NCI-H187 (cell line): ENCODE measurements at regions not wholly inside any gene's neighbourhood (a gene's known extent, or its start where the extent isn't known, plus 50 kb on each side); places are given as distances from the start of the nearest gene placed in this dataset.

Experiments used
- DNase-seq, 2 experiments: peaks; one replicate each; lab custom pipeline; 2025; lab: John Stamatoyannopoulos, UW

DNA sequence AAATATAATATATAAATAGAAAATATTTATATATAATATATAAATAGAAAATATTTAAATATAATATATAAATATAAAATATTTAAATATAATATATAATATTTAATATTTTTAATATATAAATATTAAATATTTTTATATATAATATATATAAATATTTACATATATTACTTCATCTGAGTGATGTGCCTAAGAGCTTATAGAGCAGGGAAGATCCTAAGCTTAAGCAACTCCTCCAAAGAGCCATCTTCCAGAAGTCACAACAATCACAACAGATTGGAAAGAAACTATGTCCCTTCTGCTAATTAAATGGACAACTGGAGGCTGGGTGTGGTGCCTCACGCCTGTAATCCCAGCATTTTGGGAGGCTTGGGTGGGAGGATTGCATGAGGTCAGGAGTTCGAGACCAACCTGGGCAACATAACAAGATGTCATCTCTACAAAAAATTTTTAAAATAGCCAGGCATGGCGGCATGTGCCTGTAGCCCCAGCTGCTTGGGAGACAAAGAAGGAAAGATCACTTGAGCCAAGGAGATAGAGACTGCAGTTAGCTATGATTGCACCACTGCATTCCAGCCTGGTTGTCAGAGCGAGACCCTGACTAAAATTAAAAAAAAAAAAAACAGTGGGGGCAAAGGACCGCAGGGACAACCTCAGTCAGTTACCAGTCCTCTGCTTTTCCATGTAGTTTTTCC is 198.7 kb downstream of the SKIDA1 start:
- no peak for DNase-seq

GRCh38 chr10:21318540-21319167 is 206.8 kb downstream of the SKIDA1 start:
- DNase-seq, result no peak

DNA sequence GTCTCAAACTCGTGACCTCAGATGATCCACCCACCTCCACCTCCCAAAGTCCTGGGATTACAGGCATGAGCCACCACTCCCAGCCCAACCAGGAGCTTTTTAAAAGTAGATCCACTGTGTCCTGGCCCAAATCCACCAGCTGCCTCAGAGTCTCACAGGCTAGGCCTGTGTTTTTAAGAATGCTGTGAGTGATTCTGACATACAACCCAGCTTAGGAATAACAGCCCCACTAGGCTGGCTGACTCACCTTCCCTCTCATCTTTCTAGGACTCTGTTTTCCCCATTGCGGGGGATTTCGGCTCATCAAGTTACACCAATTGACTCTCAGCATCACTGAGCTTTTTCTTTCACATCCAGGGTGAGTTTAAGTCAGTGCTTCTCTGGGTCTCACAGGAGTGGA is 207.6 kb downstream of the SKIDA1 start:
- no peak for DNase-seq

GRCh38 chr10:21315645-21316220 is 209.7 kb downstream of the SKIDA1 start:
- no peak for DNase-seq

- DNase-seq, result no peak
Observed at GRCh38 chr10:21314906-21315644, 210.4 kb downstream of the SKIDA1 start.

DNA sequence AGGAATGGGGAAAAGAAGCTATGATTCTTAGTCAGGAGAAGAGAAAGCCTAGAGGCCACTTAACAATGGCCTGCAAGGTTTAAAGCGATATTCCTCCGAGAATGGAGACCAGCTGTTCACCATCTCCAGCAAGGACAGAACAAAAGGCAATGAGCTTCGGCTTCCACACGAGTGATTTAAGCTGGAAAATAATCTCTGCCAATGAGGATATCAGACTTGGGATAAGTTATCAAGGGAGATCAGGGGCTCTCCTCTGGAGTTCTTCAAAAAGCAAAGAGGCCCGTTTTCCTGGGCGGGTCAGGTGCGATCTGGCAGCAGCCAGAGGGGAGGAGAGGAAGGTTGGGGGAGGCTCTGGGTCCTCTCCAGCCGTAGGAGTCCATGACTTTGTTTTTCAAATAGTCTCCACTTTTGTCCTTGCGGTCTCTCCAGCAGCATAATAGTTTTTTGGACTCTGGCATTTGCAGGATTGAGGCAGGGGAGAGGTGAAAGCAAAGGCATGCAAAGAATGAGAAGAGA is 211.3 kb downstream of the SKIDA1 start:
- DNase-seq, result no peak

DNA sequence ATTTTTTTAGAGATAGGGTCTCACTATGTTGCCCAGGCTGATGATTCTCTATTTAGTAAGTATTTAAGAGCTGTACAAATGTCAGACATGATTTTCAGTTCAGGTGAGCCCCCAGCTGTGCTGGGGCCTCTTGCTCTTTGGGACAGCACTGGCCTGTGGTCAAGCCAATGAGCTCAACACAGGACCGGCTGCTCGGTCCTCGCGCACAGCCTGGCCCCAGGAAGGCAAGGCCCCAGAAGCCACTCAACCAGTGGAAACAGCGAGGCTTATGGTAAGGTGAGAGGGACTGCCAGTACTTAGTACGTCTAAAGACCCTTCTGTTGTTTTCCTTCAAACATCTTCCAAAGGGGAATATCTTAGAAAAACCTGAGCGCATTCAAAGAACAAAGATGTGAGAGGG is 211.8 kb downstream of the SKIDA1 start:
- DNase-seq, result no peak

- DNase-seq, result no peak
Observed at GRCh38 chr10:21311426-21311825, 214.1 kb downstream of the SKIDA1 start.

DNA sequence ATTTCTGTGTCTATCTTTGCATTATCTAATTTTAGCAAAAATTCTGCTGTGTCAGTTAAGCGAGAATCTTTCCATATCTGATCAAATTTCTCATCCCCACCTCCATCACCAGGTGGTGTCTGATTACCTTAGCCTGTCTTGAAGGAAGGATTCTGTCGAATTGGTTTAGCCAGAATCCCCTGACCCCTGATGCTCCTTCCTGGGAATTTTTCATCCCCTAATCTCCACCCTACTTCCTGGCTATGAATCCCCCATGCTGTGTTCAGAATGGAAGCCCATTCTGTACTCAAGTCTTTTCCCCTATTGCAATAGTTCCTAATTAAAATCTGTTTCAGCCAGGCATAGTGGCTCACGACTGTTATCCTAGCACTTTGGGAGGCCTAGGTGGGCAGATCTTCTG is 216.1 kb downstream of the SKIDA1 start:
- DNase-seq, result no peak

- no peak for DNase-seq
Observed at GRCh38 chr10:21308946-21309345, 216.5 kb downstream of the SKIDA1 start.

- DNase-seq, result no peak
Observed at GRCh38 chr10:21308018-21308417, 217.5 kb downstream of the SKIDA1 start.

GRCh38 chr10:21304608-21305007 is 220.9 kb downstream of the SKIDA1 start:
- no peak for DNase-seq

- no peak for DNase-seq
Observed at GRCh38 chr10:21304198-21304597, 221.3 kb downstream of the SKIDA1 start.

GRCh38 chr10:21300551-21300950 is 224.9 kb downstream of the SKIDA1 start:
- no peak for DNase-seq

GRCh38 chr10:21299330-21299729 is 226.2 kb downstream of the SKIDA1 start:
- DNase-seq, result no peak

- no peak for DNase-seq
Observed at GRCh38 chr10:21298701-21299100, 226.8 kb downstream of the SKIDA1 start.

DNA sequence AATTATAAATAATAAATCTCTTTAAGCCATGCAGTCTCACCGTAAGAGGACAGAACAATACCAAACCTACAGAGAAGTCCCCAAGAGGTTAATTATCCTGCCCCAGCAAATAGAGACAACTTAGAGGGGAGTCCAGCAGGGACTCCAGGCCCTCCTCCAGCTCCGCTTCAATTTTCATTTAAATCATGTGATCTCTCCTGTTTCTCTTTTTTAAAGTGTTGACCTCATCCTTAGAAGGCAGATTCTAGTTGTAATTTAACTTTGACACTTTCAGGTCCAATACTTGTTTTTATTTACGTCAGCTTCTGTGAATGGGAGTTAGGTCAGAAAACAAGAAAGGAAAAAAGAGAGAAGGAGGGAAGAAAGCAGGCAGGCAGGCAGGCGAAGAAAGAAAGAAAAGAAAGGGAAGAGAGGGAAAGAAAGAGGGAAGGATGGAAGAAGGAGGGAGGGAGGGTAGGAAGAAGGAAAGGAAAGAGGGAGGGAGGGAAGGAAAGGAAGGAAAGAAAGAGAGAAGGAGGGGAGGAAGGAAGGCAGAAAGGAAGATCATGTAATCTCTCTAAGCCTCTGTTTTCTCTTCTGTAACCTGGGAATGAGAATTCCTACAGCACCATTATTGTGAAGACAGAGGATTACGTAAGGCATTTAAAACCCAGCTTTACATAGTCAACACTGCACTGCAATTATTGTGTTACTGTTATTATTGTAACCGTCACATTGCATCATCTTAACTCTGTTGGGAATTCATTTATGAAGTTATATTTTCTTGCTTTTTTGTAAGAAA is 227.7 kb downstream of the SKIDA1 start:
- no peak for DNase-seq

DNA sequence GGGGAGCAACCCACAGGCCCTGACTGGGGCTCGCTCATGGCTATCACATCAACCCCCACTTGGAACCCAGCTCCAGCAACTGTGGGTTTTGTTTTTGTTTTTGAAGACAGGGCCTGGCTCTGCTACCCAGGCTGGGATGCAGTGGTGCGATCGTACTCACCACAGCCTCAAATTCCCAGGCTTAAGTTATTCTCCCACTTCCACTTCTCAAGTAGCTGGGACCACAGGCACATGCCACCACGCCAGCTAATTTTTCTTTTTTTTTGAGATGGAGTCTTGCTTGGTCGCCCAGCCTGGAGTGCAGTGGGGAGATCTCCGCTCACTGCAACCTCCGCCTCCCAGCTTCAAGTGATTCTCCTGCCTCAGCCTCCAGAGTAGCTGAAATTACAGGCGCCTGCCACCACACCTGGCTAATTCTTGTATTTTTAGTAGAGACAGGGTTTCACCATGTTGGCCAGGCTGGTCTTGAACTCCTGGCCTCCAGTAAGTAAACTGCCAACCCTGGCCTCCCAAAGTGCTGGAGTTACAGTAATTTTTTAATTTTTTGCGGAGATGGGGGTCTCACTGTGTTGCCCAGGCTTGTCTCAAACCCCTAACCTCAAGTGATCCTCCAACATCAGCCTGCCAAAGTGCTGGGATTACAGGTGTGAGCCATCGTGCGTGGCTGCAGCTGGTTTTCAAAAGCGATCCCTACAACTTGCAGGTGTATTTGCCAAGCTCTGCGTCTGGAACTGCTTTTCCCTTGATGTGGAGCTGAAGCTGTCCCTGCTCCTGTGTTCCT is 228.7 kb downstream of the SKIDA1 start:
- no peak for DNase-seq

DNA sequence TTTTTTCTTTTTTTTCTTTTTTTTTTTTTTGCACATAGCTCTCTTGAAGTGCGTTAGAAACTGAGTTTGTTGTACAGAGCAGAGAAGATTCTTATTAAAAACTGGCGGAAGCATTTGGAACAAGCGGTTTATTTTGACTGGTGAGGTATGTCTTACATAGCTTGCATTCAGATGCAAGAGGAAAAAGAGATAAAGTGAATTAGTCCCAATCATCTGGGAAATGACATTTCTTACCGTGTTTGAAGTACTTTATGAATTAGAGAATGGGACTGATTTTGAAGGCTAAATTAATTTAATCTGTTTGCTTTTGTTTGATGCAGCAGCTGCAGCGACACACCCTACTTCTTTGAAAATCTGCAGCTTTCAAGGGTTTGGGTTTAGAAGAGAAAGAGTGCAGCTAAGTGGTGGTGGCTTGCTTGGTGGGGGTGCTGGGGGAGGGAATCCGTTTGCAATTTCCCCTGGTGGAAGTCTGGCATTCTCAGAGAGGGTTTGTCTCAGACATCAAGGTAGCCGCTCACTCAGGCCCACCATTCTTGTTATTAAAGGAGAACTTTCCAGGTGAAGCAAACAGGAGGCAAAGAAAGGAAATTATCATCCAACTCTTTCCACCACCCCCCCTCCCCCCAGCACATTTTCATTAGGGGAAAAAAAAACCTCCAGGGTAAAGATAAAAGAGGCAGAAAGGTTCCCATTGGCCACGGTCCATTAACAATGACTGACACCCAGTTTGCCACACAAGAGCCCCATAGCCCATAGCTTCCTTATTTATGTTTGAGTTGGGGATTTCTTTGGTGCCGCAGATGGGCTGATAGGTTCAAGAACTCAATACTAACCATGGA is 231.7 kb downstream of the SKIDA1 start:
- DNase-seq, result peak; percentile 28 to 63
